GM12892 (cell line): ENCODE measurements at regions not wholly inside any gene's neighbourhood (a gene's known extent, or its start where the extent isn't known, plus 50 kb on each side); places are given as distances from the start of the nearest gene placed in this dataset.

Experiments
- DNase-seq: peaks from one replicate; pipeline ENCODE4 v3.0.0; 2011; ENCODE audit not compliant: insufficient read length
- FAIRE-seq: peaks from 2 replicates; lab custom pipeline; 2011; peaks lifted over from hg19 to GRCh38; lab: Jason Lieb, UNC
- POLR2A ChIP-seq: IDR thresholded peaks from 2 replicates; pipeline ENCODE4 v1.6.1; 2011; ENCODE audit warnings: low read depth, low read length, control low read depth
- POLR2AphosphoS5 ChIP-seq: IDR thresholded peaks from 2 replicates; pipeline ENCODE4 v1.6.1; 2011; ENCODE audit warnings: low read depth, low read length, control low read depth
- TAF1 ChIP-seq: IDR thresholded peaks from 2 replicates; pipeline ENCODE4 v1.6.1; 2011; ENCODE audit warnings: low read depth, mild to moderate bottlenecking, control low read depth, low read length, borderline replicate concordance

GRCh38 chr15:99495430-99496301 lies 70.1 kb upstream of the MEF2A start:
- no peak for FAIRE-seq
- DNase-seq = no peak
- no peak for TF ChIP-seq POLR2AphosphoS5
- no peak for TF ChIP-seq TAF1
- no peak for TF ChIP-seq POLR2A

GRCh38 chr15:99496302-99496629 lies 69.5 kb upstream of the MEF2A start:
- DNase-seq = no peak
- no peak for TF ChIP-seq POLR2AphosphoS5
- no peak for TF ChIP-seq TAF1
- TF ChIP-seq POLR2A = no peak
- FAIRE-seq = no peak

GRCh38 chr15:99502182-99502581 lies 63.6 kb upstream of the MEF2A start:
- 0 out of 2 replicates have a peak, but pooled peaks have one; percentile 46 for TF ChIP-seq POLR2A
- TF ChIP-seq POLR2AphosphoS5 = no peak; the same call in 1 of the 2 replicates
- 0 out of 2 replicates have a peak, but pooled peaks have one; percentile 32 for TF ChIP-seq TAF1
- peak; percentile 63 for DNase-seq

DNA sequence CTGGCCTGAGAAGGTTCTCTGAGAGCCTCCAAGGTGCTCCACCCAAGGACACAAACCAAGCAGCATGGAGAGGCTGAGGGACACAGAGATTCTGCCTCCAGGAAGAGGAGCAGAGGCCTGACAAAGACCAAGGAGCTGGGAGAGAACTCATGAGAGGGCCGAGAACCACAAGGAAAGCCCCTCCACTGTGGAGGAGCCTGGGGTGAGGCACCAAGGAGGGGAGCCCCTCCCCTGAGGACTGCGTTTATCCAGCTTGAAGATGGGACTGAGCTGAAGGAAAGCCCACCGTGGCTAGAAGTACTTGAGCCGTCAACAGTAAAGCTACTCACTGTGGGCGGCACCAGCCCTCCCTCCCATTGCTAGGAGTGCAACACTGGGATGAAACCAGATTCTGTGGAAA lies 63.1 kb upstream of the MEF2A start:
- TF ChIP-seq POLR2A (no peak), POLR2AphosphoS5 (no peak)
- no peak for FAIRE-seq
- DNase-seq = no peak

More at GRCh38 chr15:99502182-99502581, 63.6 kb upstream of the MEF2A start:
- FAIRE-seq = peak; percentile 98

DNA sequence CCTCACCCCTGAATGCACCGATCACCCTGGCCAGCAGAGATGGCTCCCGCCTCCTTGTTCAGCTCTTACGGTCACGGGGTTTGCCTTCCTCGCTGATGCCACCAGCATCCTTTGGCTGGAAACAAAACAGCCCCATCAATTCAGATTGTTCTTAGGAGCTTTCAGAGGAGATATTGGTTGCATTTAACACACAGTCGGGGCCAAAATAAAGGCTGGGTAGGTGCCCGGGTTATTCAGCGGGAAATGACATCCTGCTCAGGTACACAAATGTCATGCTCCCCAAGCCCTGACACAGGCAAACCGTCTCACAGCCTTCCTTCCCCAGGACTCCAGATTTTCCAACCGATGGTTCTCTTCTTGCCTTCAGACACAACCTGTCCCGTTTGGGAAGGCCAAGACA lies 62.4 kb upstream of the MEF2A start:
- no peak; the same call in 1 of the 2 replicates for TF ChIP-seq POLR2AphosphoS5
- no peak for TF ChIP-seq POLR2A
- TF ChIP-seq TAF1 = no peak
- FAIRE-seq = no peak
- no peak for DNase-seq

DNA sequence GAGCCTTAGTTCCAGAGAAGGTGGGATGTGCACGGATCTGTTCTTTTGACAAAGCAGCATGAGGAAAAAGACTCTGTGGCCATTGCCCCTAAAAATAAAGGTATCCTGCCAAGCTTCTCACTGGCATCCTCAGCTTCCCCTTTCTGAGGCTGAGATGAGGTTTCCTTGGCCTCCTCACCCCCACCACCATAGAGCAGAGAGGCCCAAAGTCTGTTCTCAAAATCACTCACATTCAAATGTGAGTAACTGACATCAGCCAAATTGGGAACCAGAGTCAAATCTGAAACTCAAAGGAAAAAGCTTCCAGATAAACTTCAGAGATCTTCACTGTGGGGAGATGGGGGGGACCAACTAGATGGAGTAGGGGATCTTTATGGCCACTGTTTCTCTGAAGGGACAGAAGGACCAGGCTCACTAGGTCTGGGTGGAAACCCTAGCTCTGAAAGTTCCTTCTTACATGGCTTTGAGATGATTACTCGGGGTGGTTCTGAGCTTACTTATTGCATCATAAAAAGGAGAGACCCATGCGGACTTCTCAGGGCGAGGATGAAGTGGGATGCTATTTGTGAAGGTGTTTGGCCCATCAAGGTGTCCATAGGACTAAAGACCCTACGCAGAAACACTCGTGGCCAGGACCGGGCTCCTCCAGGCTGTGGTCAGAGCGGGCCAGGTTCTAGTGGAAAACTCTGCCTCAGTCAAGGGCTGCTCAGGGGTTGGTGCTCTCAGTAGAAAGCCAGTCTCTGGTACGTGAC lies 61.5 kb upstream of the MEF2A start:
- DNase-seq (no peak), FAIRE-seq (no peak)
- TF ChIP-seq TAF1 (no peak; the same call in 1 of the 2 replicates), POLR2AphosphoS5 (0 out of 2 replicates have a peak, but pooled peaks have one; percentile 13)

DNA sequence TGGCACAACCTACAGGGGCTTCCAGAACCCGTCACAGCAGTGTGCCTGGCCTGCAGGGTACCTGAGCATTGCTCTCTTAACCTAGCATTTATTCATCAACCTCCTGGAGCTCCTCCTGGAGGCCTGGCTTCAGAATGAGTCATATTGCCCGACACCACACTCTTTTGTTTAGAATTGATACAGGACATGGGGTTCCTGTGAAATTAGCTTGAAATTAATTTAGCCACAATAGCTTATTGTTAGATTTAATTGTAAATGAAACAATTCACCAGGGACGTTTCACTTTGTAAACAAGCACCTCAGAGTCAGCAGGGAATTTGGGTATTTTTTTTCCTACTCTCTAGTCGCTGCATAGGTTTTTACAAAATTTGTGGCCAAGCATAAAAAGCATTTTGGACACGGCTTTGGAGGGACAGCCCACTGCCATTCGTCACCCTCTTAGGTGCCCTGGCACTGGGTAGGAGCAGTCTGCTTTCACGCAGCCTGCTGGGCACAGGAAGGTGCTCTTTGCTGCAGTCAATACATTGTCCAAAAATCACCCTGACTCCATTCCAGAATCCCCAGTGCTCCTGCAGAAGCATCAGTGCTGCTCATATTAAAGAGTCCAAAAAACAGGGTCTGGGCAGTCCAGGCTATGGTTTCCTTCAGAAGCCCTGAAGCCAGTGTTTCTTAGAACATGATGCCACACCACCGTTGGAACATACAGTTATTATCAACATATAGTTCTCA lies 60.8 kb upstream of the MEF2A start:
- TF ChIP-seq TAF1 = peak; percentile 47; the same call in 1 of the 2 replicates
- TF ChIP-seq POLR2A = peak; percentile 64; the same call in 1 of the 2 replicates
- TF ChIP-seq POLR2AphosphoS5 = peak; percentile 47; the same call in 1 of the 2 replicates
- no peak for FAIRE-seq
- DNase-seq = no peak

GRCh38 chr15:99506399-99506798 lies 59.4 kb upstream of the MEF2A start:
- TF ChIP-seq POLR2AphosphoS5 (no peak), POLR2A (no peak), TAF1 (no peak)
- FAIRE-seq (no peak), DNase-seq (no peak)

DNA sequence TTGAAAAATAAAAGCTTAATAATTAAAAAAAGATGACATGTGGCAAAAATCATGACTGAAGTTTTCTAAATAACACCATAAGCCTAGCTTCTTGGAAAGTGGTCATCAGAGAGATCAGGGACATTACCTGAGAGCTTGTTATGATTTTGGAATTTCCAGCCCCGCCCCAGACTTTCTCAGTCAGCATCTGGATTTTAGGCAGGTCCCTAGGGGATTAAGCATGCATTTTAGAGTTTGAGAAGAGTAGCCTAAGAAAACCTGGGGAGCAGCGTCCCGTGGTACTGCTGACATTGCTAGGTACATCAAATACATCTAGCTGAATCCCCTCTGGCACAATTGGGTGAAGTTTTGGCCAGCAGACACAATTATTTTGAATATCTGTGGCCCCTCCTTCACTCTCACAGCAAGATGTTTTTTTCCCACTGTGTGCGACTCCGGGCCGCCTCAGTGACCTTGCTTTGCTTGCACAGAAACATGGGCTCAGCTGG lies 58.7 kb upstream of the MEF2A start:
- FAIRE-seq (no peak), DNase-seq (no peak)
- no peak for TF ChIP-seq POLR2A
- TF ChIP-seq POLR2AphosphoS5 = no peak
- TF ChIP-seq TAF1 = no peak

GRCh38 chr15:99507504-99508310 lies 58.1 kb upstream of the MEF2A start:
- no peak for TF ChIP-seq TAF1
- peak; percentile 62; the same call in 1 of the 2 replicates for TF ChIP-seq POLR2A
- TF ChIP-seq POLR2AphosphoS5 = peak; percentile 53
- no peak for DNase-seq
- peak; percentile 94 for FAIRE-seq
